ENCODE measurements at regions not wholly inside any gene's neighbourhood (a gene's known extent, or its start where the extent isn't known, plus 50 kb on each side); places are given as distances from the start of the nearest gene placed in this dataset.

- DNase-seq (ENCODE audit: low read depth), result no peak
Observed at GRCh38 chr4:157961229-157961990, 211.4 kb downstream of the GASK1B start.

- DNase-seq (ENCODE audit: low read depth), result no peak
Observed at GRCh38 chr4:157957905-157958304, 214.9 kb downstream of the GASK1B start.

GRCh38 chr4:157942017-157942416, 230.8 kb downstream of the GASK1B start:
- no peak for DNase-seq (ENCODE audit: low read depth)

GRCh38 chr4:157934151-157934550, 238.7 kb downstream of the GASK1B start:
- DNase-seq (ENCODE audit: low read depth), result no peak

- DNase-seq (ENCODE audit: low read depth), result no peak
Observed at GRCh38 chr4:157932936-157933335, 239.9 kb downstream of the GASK1B start.

- DNase-seq (ENCODE audit: low read depth), result no peak
Observed at GRCh38 chr4:157929486-157929885, 243.3 kb downstream of the GASK1B start.

GRCh38 chr4:157918036-157918832, 254.6 kb downstream of the GASK1B start:
- DNase-seq (ENCODE audit: low read depth), result no peak

GRCh38 chr4:157912212-157912611, 260.6 kb downstream of the GASK1B start:
- DNase-seq (ENCODE audit: low read depth), result no peak

- DNase-seq (ENCODE audit: low read depth), result no peak
Observed at GRCh38 chr4:157911662-157912061, 261.2 kb downstream of the GASK1B start.

- no peak for DNase-seq (ENCODE audit: low read depth)
Observed at GRCh38 chr4:157908691-157909090, 264.1 kb downstream of the GASK1B start.

- no peak for DNase-seq (ENCODE audit: low read depth)
Observed at GRCh38 chr4:157908031-157908430, 264.8 kb downstream of the GASK1B start.

- no peak for DNase-seq (ENCODE audit: low read depth)
Observed at GRCh38 chr4:157907226-157907946, 265.4 kb downstream of the GASK1B start.

GRCh38 chr4:157898836-157899605, 273.8 kb downstream of the GASK1B start:
- no peak for DNase-seq (ENCODE audit: low read depth)

GRCh38 chr4:157897855-157898370, 274.9 kb downstream of the GASK1B start:
- DNase-seq (ENCODE audit: low read depth), result no peak

- DNase-seq (ENCODE audit: low read depth), result no peak
Observed at GRCh38 chr4:157896726-157897125, 276.1 kb downstream of the GASK1B start.

GRCh38 chr4:157895205-157895604, 277.6 kb downstream of the GASK1B start:
- no peak for DNase-seq (ENCODE audit: low read depth)

- DNase-seq (ENCODE audit: low read depth), result no peak
Observed at GRCh38 chr4:157889788-157890187, 283.0 kb downstream of the GASK1B start.

GRCh38 chr4:157888281-157888680, 284.5 kb downstream of the GASK1B start:
- no peak for DNase-seq (ENCODE audit: low read depth)

GRCh38 chr4:157887316-157887715, 285.5 kb downstream of the GASK1B start:
- no peak for DNase-seq (ENCODE audit: low read depth)

GRCh38 chr4:157886645-157887044, 286.2 kb downstream of the GASK1B start:
- no peak for DNase-seq (ENCODE audit: low read depth)

GRCh38 chr4:157885811-157886210, 287.0 kb downstream of the GASK1B start:
- no peak for DNase-seq (ENCODE audit: low read depth)

- DNase-seq (ENCODE audit: low read depth), result no peak
Observed at GRCh38 chr4:157882901-157883300, 289.9 kb downstream of the GASK1B start.
